Stomach (tissue), 4 donors: ENCODE measurements at regions not wholly inside any gene's neighbourhood (a gene's known extent, or its start where the extent isn't known, plus 50 kb on each side); places are given as distances from the start of the nearest gene placed in this dataset.

Experiments used
- CTCF ChIP-seq, 7 experiments: fragments of 450-650 bp in 4 of 7; fragments of 200-600 bp in 3 of 7; sonication (generic) in 3 of 7; IDR thresholded peaks; one replicate each; pipeline ENCODE4 v1.5.1; 2016 to 2019; ENCODE audit warnings: antibody characterized with exemption in 7 of 7, control low read depth in 2 of 7, mild to moderate bottlenecking in 1 of 7
- POLR2AphosphoS5 ChIP-seq, 3 donors: sonication (generic); formaldehyde crosslinking; IDR thresholded peaks; one replicate each; pipeline ENCODE4 v1.6.1; 2016; ENCODE audit warnings: antibody characterized with exemption in 3 of 3

GRCh38 chr12:4212845-4213244 is 60.7 kb upstream of the CCND2 start:
- TF ChIP-seq CTCF (IDR thresholded peaks at IDR 0.05) = no peak
- TF ChIP-seq POLR2AphosphoS5 (IDR thresholded peaks at IDR 0.05) = no peak
